HEK293 (cell line): ENCODE measurements at regions not wholly inside any gene's neighbourhood (a gene's known extent, or its start where the extent isn't known, plus 50 kb on each side); places are given as distances from the start of the nearest gene placed in this dataset.

Source experiments
- BCL11B ChIP-seq: fragments of 450-650 bp; formaldehyde crosslinking; IDR thresholded peaks from 2 replicates; pipeline ENCODE4 v1.5.1; 2016; ENCODE audit warnings: low read depth, missing biosample characterization, missing genetic modification characterization
- FEZF1 ChIP-seq: fragments of 450-650 bp; formaldehyde crosslinking; IDR thresholded peaks from 2 replicates; pipeline ENCODE4 v1.5.1; 2016; ENCODE audit warnings: missing biosample characterization, missing genetic modification characterization
- GLI4 ChIP-seq: fragments of 450-650 bp; formaldehyde crosslinking; IDR thresholded peaks from 2 replicates; pipeline ENCODE4 v1.5.1; 2016; ENCODE audit warnings: missing biosample characterization, missing genetic modification characterization
- KLF1 ChIP-seq: fragments of 450-650 bp; formaldehyde crosslinking; IDR thresholded peaks from 2 replicates; pipeline ENCODE4 v1.5.1; 2016; ENCODE audit warnings: missing biosample characterization, missing genetic modification characterization
- KLF16 ChIP-seq: fragments of 450-650 bp; formaldehyde crosslinking; IDR thresholded peaks from 2 replicates; pipeline ENCODE4 v1.5.1; 2017; ENCODE audit warnings: missing biosample characterization, missing genetic modification characterization
- RBAK ChIP-seq: fragments of 450-650 bp; formaldehyde crosslinking; IDR thresholded peaks from 2 replicates; pipeline ENCODE4 v1.5.1; 2016; ENCODE audit warnings: missing biosample characterization, missing genetic modification characterization
- SCRT2 ChIP-seq: fragments of 450-650 bp; formaldehyde crosslinking; IDR thresholded peaks from 2 replicates; pipeline ENCODE4 v1.5.1; 2016; ENCODE audit warnings: missing biosample characterization, missing genetic modification characterization
- SETDB1 ChIP-seq: IDR thresholded peaks from one replicate; pipeline ENCODE4 v1.6.1; 2017; ENCODE audit warnings: mild to moderate bottlenecking, low read length, moderate library complexity, mixed read lengths; ENCODE audit not compliant: insufficient read length
- SP3 ChIP-seq: fragments of 450-650 bp; formaldehyde crosslinking; IDR thresholded peaks from 2 replicates; pipeline ENCODE4 v1.5.1; 2016; ENCODE audit warnings: missing biosample characterization, missing genetic modification characterization
- YY2 ChIP-seq: fragments of 450-650 bp; formaldehyde crosslinking; IDR thresholded peaks from 2 replicates; pipeline ENCODE4 v1.5.1; 2016; ENCODE audit warnings: missing biosample characterization, missing genetic modification characterization
- ZBTB48 ChIP-seq: fragments of 450-650 bp; formaldehyde crosslinking; IDR thresholded peaks from 2 replicates; pipeline ENCODE4 v1.5.1; 2016; ENCODE audit warnings: missing biosample characterization, missing genetic modification characterization
- ZEB2 ChIP-seq: fragments of 450-650 bp; formaldehyde crosslinking; IDR thresholded peaks from 2 replicates; pipeline ENCODE4 v1.5.1; 2016; ENCODE audit warnings: missing biosample characterization, missing genetic modification characterization
- ZNF133 ChIP-seq: fragments of 450-650 bp; formaldehyde crosslinking; IDR thresholded peaks from 2 replicates; pipeline ENCODE4 v1.5.1; 2016; ENCODE audit warnings: missing biosample characterization, missing genetic modification characterization
- ZNF146 ChIP-seq: fragments of 450-650 bp; formaldehyde crosslinking; IDR thresholded peaks from 2 replicates; pipeline ENCODE4 v1.5.1; 2016; ENCODE audit warnings: missing biosample characterization, missing genetic modification characterization
- ZNF155 ChIP-seq: fragments of 450-650 bp; formaldehyde crosslinking; IDR thresholded peaks from 2 replicates; pipeline ENCODE4 v1.5.1; 2016; ENCODE audit warnings: missing biosample characterization, missing genetic modification characterization
- ZNF157 ChIP-seq: fragments of 450-650 bp; formaldehyde crosslinking; IDR thresholded peaks from 2 replicates; pipeline ENCODE4 v1.5.1; 2016; ENCODE audit warnings: missing biosample characterization, missing genetic modification characterization
- ZNF174 ChIP-seq: fragments of 450-650 bp; formaldehyde crosslinking; IDR thresholded peaks from 2 replicates; pipeline ENCODE4 v1.5.0; 2017; ENCODE audit warnings: missing biosample characterization, mild to moderate bottlenecking, missing genetic modification characterization
- ZNF202 ChIP-seq: fragments of 450-650 bp; formaldehyde crosslinking; IDR thresholded peaks from 2 replicates; pipeline ENCODE4 v1.5.1; 2016; ENCODE audit warnings: missing biosample characterization, missing genetic modification characterization, borderline replicate concordance
- ZNF350 ChIP-seq: fragments of 450-650 bp; formaldehyde crosslinking; IDR thresholded peaks from 2 replicates; pipeline ENCODE4 v1.5.0; 2017; ENCODE audit warnings: missing biosample characterization, mild to moderate bottlenecking, missing genetic modification characterization
- ZNF391 ChIP-seq: fragments of 450-650 bp; formaldehyde crosslinking; IDR thresholded peaks from 2 replicates; pipeline ENCODE4 v1.5.1; 2016; ENCODE audit warnings: low read depth, missing biosample characterization, missing genetic modification characterization, borderline replicate concordance
- ZNF394 ChIP-seq: fragments of 450-650 bp; formaldehyde crosslinking; IDR thresholded peaks from 2 replicates; pipeline ENCODE4 v1.5.1; 2016; ENCODE audit warnings: missing biosample characterization, missing genetic modification characterization, mild to moderate bottlenecking, moderate library complexity, borderline replicate concordance
- ZNF48 ChIP-seq: fragments of 450-650 bp; formaldehyde crosslinking; IDR thresholded peaks from 2 replicates; pipeline ENCODE4 v1.5.1; 2016; ENCODE audit warnings: missing biosample characterization, missing genetic modification characterization
- ZNF510 ChIP-seq: fragments of 450-650 bp; formaldehyde crosslinking; IDR thresholded peaks from 2 replicates; pipeline ENCODE4 v1.5.1; 2018; ENCODE audit warnings: mild to moderate bottlenecking, missing genetic modification characterization, missing biosample characterization; ENCODE audit not compliant: insufficient replicate concordance
- ZNF626 ChIP-seq: fragments of 450-650 bp; sonication (Bioruptor Pico); formaldehyde crosslinking; IDR thresholded peaks from 2 replicates; pipeline ENCODE4 v1.5.1; 2018; ENCODE audit warnings: missing biosample characterization, missing genetic modification characterization, inconsistent platforms
- ZNF654 ChIP-seq: fragments of 450-650 bp; formaldehyde crosslinking; IDR thresholded peaks from 2 replicates; pipeline ENCODE4 v1.5.1; 2016; ENCODE audit warnings: low read depth, missing biosample characterization, missing genetic modification characterization
- ZNF658 ChIP-seq: fragments of 450-650 bp; formaldehyde crosslinking; IDR thresholded peaks from 2 replicates; pipeline ENCODE4; 2016; ENCODE audit warnings: missing biosample characterization, missing genetic modification characterization
- ZNF664 ChIP-seq: fragments of 450-650 bp; formaldehyde crosslinking; IDR thresholded peaks from 2 replicates; pipeline ENCODE4 v1.5.1; 2016; ENCODE audit warnings: missing biosample characterization, missing genetic modification characterization
- ZNF677 ChIP-seq: fragments of 450-650 bp; IDR thresholded peaks from 2 replicates; pipeline ENCODE4 v1.5.0; 2018; ENCODE audit warnings: missing biosample characterization, mild to moderate bottlenecking, missing genetic modification characterization, moderate library complexity
- ZNF777 ChIP-seq: fragments of 450-650 bp; formaldehyde crosslinking; IDR thresholded peaks from 2 replicates; pipeline ENCODE4 v1.5.1; 2017; ENCODE audit warnings: missing biosample characterization, missing genetic modification characterization, borderline replicate concordance
- ZNF791 ChIP-seq: fragments of 450-650 bp; formaldehyde crosslinking; IDR thresholded peaks from 2 replicates; pipeline ENCODE4 v1.5.1; 2016; ENCODE audit warnings: missing biosample characterization, missing genetic modification characterization
- ZNF792 ChIP-seq: fragments of 450-650 bp; formaldehyde crosslinking; IDR thresholded peaks from 2 replicates; pipeline ENCODE4 v1.5.1; 2016; ENCODE audit warnings: missing biosample characterization, missing genetic modification characterization
- ZXDB ChIP-seq: fragments of 450-650 bp; formaldehyde crosslinking; IDR thresholded peaks from 2 replicates; pipeline ENCODE4 v1.5.1; 2016; ENCODE audit warnings: missing biosample characterization, missing genetic modification characterization
- TF ChIP-seq, protein P1 (sequence below): fragments of 450-650 bp; formaldehyde crosslinking; IDR thresholded peaks from 2 replicates; pipeline ENCODE4 v1.5.1; 2016; ENCODE audit warnings: missing biosample characterization, missing genetic modification characterization
- TF ChIP-seq, protein P2 (sequence below): fragments of 450-650 bp; formaldehyde crosslinking; IDR thresholded peaks from 2 replicates; pipeline ENCODE4 v1.5.1; 2016; ENCODE audit warnings: missing biosample characterization, missing genetic modification characterization, borderline replicate concordance
- TF ChIP-seq, protein P3 (sequence below): fragments of 450-650 bp; formaldehyde crosslinking; IDR thresholded peaks from 2 replicates; pipeline ENCODE4 v1.5.1; 2016; ENCODE audit warnings: missing biosample characterization, missing genetic modification characterization

DNA sequence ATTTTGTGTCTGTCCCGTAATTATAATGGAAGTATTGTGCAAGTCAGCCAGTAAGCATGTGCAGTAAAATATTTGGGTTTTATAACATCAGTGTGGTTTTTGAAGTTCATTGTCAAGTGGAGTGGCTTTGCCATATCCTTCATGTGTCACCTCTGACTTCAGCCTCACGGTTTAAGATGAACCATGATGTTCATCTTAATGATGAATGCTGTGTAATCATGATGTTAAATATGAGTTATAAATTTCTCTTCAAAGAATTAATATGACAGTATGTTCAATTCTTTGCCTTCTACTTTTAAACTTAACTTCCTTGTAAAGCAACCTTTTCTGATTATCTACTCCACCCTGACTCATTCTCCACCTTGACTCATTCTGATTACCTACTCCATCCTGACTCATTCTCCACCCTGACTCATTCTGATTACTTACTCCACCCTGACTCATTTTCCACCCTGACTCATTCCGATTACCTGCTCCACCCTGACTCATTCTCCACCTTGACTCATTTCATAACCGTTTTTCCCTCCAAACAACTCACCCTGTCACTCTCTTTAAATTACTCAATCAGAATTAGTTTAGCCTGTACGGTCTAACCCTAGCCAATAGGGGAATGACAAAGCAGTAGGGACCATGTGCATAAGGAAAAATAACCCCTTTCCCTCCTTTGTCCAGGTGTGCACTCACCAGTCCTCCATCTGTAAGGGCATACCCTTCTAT is 50.3 kb upstream of the ANKRD10 start (continued):
- TF ChIP-seq ZNF777 (tag by site-specific recombination) (no peak), ZNF391 (tag by site-specific recombination) (peak; percentile 100), ZNF510 (tag by site-specific recombination) (no peak), ZXDB (peak; percentile 91), KLF16 (tag by site-specific recombination) (no peak), ZNF350 (tag by site-specific recombination) (peak; percentile 55), ZNF48 (tag by site-specific recombination) (no peak), ZNF157 (tag by site-specific recombination) (peak; percentile 62), YY2 (tag by site-specific recombination) (peak; percentile 82), ZNF658 (tag by site-specific recombination) (peak; percentile 97), ZNF677 (tag by site-specific recombination) (no peak), GLI4 (tag by site-specific recombination) (peak; percentile 99), ZNF791 (no peak), ZNF792 (tag by site-specific recombination) (no peak), KLF1 (tag by site-specific recombination) (peak; percentile 94), SETDB1 (peak; percentile 76), ZNF146 (peak; percentile 62), FEZF1 (no peak), BCL11B (tag by site-specific recombination) (peak; percentile 73; the same call in 1 of the 2 replicates), ZNF202 (tag by site-specific recombination) (no peak), ZEB2 (tag by site-specific recombination) (peak; percentile 94), SP3 (tag by site-specific recombination) (peak; percentile 93), ZNF174 (tag by site-specific recombination) (peak; percentile 69; the same call in 1 of the 2 replicates), ZNF664 (tag by site-specific recombination) (peak; percentile 58), RBAK (tag by site-specific recombination) (peak; percentile 98), ZNF155 (tag by site-specific recombination) (peak; percentile 100), ZBTB48 (tag by site-specific recombination) (no peak), ZNF394 (peak; percentile 99), ZNF654 (tag by site-specific recombination) (peak; percentile 34), ZNF133 (tag by site-specific recombination) (no peak), SCRT2 (peak; percentile 92), ZNF626 (no peak)
- TF ChIP-seq, protein P1, sequence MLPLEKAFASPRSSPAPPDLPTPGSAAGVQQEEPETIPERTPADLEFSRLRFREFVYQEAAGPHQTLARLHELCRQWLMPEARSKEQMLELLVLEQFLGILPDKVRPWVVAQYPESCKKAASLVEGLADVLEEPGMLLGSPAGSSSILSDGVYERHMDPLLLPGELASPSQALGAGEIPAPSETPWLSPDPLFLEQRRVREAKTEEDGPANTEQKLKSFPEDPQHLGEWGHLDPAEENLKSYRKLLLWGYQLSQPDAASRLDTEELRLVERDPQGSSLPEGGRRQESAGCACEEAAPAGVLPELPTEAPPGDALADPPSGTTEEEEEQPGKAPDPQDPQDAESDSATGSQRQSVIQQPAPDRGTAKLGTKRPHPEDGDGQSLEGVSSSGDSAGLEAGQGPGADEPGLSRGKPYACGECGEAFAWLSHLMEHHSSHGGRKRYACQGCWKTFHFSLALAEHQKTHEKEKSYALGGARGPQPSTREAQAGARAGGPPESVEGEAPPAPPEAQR = no peak
- TF ChIP-seq, protein P2, sequence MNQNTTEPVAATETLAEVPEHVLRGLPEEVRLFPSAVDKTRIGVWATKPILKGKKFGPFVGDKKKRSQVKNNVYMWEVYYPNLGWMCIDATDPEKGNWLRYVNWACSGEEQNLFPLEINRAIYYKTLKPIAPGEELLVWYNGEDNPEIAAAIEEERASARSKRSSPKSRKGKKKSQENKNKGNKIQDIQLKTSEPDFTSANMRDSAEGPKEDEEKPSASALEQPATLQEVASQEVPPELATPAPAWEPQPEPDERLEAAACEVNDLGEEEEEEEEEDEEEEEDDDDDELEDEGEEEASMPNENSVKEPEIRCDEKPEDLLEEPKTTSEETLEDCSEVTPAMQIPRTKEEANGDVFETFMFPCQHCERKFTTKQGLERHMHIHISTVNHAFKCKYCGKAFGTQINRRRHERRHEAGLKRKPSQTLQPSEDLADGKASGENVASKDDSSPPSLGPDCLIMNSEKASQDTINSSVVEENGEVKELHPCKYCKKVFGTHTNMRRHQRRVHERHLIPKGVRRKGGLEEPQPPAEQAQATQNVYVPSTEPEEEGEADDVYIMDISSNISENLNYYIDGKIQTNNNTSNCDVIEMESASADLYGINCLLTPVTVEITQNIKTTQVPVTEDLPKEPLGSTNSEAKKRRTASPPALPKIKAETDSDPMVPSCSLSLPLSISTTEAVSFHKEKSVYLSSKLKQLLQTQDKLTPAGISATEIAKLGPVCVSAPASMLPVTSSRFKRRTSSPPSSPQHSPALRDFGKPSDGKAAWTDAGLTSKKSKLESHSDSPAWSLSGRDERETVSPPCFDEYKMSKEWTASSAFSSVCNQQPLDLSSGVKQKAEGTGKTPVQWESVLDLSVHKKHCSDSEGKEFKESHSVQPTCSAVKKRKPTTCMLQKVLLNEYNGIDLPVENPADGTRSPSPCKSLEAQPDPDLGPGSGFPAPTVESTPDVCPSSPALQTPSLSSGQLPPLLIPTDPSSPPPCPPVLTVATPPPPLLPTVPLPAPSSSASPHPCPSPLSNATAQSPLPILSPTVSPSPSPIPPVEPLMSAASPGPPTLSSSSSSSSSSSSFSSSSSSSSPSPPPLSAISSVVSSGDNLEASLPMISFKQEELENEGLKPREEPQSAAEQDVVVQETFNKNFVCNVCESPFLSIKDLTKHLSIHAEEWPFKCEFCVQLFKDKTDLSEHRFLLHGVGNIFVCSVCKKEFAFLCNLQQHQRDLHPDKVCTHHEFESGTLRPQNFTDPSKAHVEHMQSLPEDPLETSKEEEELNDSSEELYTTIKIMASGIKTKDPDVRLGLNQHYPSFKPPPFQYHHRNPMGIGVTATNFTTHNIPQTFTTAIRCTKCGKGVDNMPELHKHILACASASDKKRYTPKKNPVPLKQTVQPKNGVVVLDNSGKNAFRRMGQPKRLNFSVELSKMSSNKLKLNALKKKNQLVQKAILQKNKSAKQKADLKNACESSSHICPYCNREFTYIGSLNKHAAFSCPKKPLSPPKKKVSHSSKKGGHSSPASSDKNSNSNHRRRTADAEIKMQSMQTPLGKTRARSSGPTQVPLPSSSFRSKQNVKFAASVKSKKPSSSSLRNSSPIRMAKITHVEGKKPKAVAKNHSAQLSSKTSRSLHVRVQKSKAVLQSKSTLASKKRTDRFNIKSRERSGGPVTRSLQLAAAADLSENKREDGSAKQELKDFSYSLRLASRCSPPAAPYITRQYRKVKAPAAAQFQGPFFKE = no peak
- TF ChIP-seq, protein P3, sequence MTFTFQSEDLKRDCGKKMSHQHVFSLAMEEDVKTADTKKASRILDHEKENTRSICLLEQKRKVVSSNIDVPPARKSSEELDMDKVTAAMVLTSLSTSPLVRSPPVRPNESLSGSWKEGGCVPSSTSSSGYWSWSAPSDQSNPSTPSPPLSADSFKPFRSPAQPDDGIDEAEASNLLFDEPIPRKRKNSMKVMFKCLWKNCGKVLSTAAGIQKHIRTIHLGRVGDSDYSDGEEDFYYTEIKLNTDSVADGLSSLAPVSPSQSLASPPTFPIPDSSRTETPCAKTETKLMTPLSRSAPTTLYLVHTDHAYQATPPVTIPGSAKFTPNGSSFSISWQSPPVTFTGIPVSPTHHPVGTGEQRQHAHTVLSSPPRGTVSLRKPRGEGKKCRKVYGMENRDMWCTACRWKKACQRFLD (tag by site-specific recombination) = no peak
